Right lobe of liver (tissue), 4 donors: ENCODE measurements at regions not wholly inside any gene's neighbourhood (a gene's known extent, or its start where the extent isn't known, plus 50 kb on each side); places are given as distances from the start of the nearest gene placed in this dataset.

Experiments
- CTCF ChIP-seq, 4 donors: fragments of 200-600 bp in 3 of 4; fragments of 450-650 bp in 1 of 4; IDR thresholded peaks; one replicate each; pipeline versions ENCODE4 v1.5.1 to v1.8.0; 2016 to 2022; ENCODE audit warnings: antibody characterized with exemption in 4 of 4, mild to moderate bottlenecking in 2 of 4
- POLR2A ChIP-seq: fragments of 450-650 bp; IDR thresholded peaks from one replicate; pipeline ENCODE4 v1.6.1; 2017; ENCODE audit warnings: antibody characterized with exemption, mild to moderate bottlenecking
- donor health status: DM: no; HTN: no; CAD: no.
- donor health status: DM: no; HTN: no; CAD: no.
- donor health status: DM: no; HTN: yes; CAD: no.

DNA sequence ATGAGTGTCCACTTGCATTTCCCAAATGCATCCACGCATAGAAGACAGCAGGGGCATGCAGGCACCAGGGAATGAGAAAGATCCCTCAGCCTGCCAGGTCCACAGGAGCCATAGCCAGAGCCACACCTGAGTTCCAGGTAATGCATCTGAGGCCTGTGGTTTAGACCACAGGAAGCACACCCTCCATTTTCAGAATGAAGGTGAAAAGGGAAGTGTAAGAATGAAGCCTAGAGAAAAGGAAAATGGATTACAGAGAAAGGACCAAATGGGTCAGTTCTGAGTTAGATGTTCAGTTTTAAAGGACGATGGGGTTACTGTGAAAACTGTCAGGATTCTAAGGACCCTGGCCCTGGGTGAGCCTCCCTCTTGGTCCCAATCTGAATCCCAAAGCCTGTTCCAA is 1283.2 kb downstream of the TMEM121 start:
- TF ChIP-seq CTCF (IDR thresholded peaks at IDR 0.05) (no peak), POLR2A (no peak)
